ENCODE measurements at regions not wholly inside any gene's neighbourhood (a gene's known extent, or its start where the extent isn't known, plus 50 kb on each side); places are given as distances from the start of the nearest gene placed in this dataset.

- no peak for TF ChIP-seq CTCF (IDR thresholded peaks at IDR 0.05; ENCODE audit: insufficient read depth, low read length, poor library complexity, severe bottlenecking)
- no peak for TF ChIP-seq EZH2phosphoT487 (conservative IDR thresholded peaks at IDR 0.05; ENCODE audit: low read length)
These were observed 101.9 kb downstream of the GADD45G start for GRCh38 chr9:89706731-89707191.

Data from SU-DHL-6 (cell line).